ENCODE measurements at regions not wholly inside any gene's neighbourhood (a gene's known extent, or its start where the extent isn't known, plus 50 kb on each side); places are given as distances from the start of the nearest gene placed in this dataset.

GRCh38 chr12:28887461-28887990 is 261.6 kb upstream of the FAR2 start:
- no peaks in the 10 kb centered on the region for H3K9me3 ChIP-seq (ENCODE audit: insufficient read depth, low read length, severe bottlenecking)
- H2AFZ ChIP-seq (ENCODE audit: low read depth, low read length): no peak overlapping the region
- H3K27ac ChIP-seq (ENCODE audit: low read length): no peak overlapping the region
- H4K20me1 ChIP-seq (ENCODE audit: insufficient read depth, low read length): no peaks in the 10 kb centered on the region
- no peak overlapping the region for H3K4me3 ChIP-seq (ENCODE audit: low read depth in 1 of 2, low read length in 2 of 2)
- TF ChIP-seq EZH2 (IDR thresholded peaks at IDR 0.05; ENCODE audit: borderline replicate concordance, low read depth, low read length, severe bottlenecking): no peak
- TF ChIP-seq CTCF (IDR thresholded peaks at IDR 0.05; ENCODE audit: borderline replicate concordance, extremely low read depth, low read length, poor library complexity, severe bottlenecking): no peak
- no peaks in the 10 kb centered on the region for H3K27me3 ChIP-seq (ENCODE audit: insufficient read depth, low read length, poor library complexity)
- H3K4me2 ChIP-seq (ENCODE audit: insufficient read depth, low read length): no peak overlapping the region
- ATAC-seq (ENCODE audit: insufficient read depth, low read depth): no peak
- no peak for DNase-seq
- H3K4me1 ChIP-seq (ENCODE audit: insufficient read depth, low read length): no peaks in the 10 kb centered on the region
- no peaks in the 10 kb centered on the region for H3K36me3 ChIP-seq (ENCODE audit: insufficient read depth, low read length)
- no peaks in the 10 kb centered on the region for H3K79me2 ChIP-seq (ENCODE audit: insufficient read depth, low read length)
- no peak overlapping the region for H3K9ac ChIP-seq (ENCODE audit: low read depth, low read length)

- H3K4me2 ChIP-seq (ENCODE audit: insufficient read depth, low read length): no peak overlapping the region
- H2AFZ ChIP-seq (ENCODE audit: low read depth, low read length): no peak overlapping the region
- TF ChIP-seq CTCF (IDR thresholded peaks at IDR 0.05; ENCODE audit: borderline replicate concordance, extremely low read depth, low read length, poor library complexity, severe bottlenecking) (no peak), EZH2 (IDR thresholded peaks at IDR 0.05; ENCODE audit: borderline replicate concordance, low read depth, low read length, severe bottlenecking) (no peak)
- no peak overlapping the region for H3K4me3 ChIP-seq (ENCODE audit: low read depth in 1 of 2, low read length in 2 of 2)
- H3K4me1 ChIP-seq (ENCODE audit: insufficient read depth, low read length): no peaks in the 10 kb centered on the region
- no peak overlapping the region for H3K9ac ChIP-seq (ENCODE audit: low read depth, low read length)
- DNase-seq: no peak
- no peaks in the 10 kb centered on the region for H4K20me1 ChIP-seq (ENCODE audit: insufficient read depth, low read length)
- H3K36me3 ChIP-seq (ENCODE audit: insufficient read depth, low read length): no peaks in the 10 kb centered on the region
- H3K9me3 ChIP-seq (ENCODE audit: insufficient read depth, low read length, severe bottlenecking): no peaks in the 10 kb centered on the region
- no peaks in the 10 kb centered on the region for H3K79me2 ChIP-seq (ENCODE audit: insufficient read depth, low read length)
- no peak overlapping the region for H3K27ac ChIP-seq (ENCODE audit: low read length)
- no peak for ATAC-seq (ENCODE audit: insufficient read depth, low read depth)
- H3K27me3 ChIP-seq (ENCODE audit: insufficient read depth, low read length, poor library complexity): no peaks in the 10 kb centered on the region
Observed at GRCh38 chr12:28890664-28891063, 258.4 kb upstream of the FAR2 start.

GRCh38 chr12:28891126-28891525 is 258.0 kb upstream of the FAR2 start:
- Histone ChIP-seq H3K4me2 (ENCODE audit: insufficient read depth, low read length) (no peak overlapping the region), H3K27ac (ENCODE audit: low read length) (no peak overlapping the region), H3K9ac (ENCODE audit: low read depth, low read length) (no peak overlapping the region), H3K4me3 (ENCODE audit: low read depth in 1 of 2, low read length in 2 of 2) (no peak overlapping the region), H3K4me1 (ENCODE audit: insufficient read depth, low read length) (no peaks in the 10 kb centered on the region), H3K79me2 (ENCODE audit: insufficient read depth, low read length) (no peaks in the 10 kb centered on the region), H4K20me1 (ENCODE audit: insufficient read depth, low read length) (no peaks in the 10 kb centered on the region), H3K27me3 (ENCODE audit: insufficient read depth, low read length, poor library complexity) (no peaks in the 10 kb centered on the region), H3K36me3 (ENCODE audit: insufficient read depth, low read length) (no peaks in the 10 kb centered on the region), H3K9me3 (ENCODE audit: insufficient read depth, low read length, severe bottlenecking) (no peaks in the 10 kb centered on the region), H2AFZ (ENCODE audit: low read depth, low read length) (no peak overlapping the region)
- TF ChIP-seq EZH2 (IDR thresholded peaks at IDR 0.05; ENCODE audit: borderline replicate concordance, low read depth, low read length, severe bottlenecking): no peak
- DNase-seq: no peak
- no peak for ATAC-seq (ENCODE audit: insufficient read depth, low read depth)

- Histone ChIP-seq H3K9me3 (ENCODE audit: insufficient read depth, low read length, severe bottlenecking) (no peaks in the 10 kb centered on the region), H2AFZ (ENCODE audit: low read depth, low read length) (no peak overlapping the region), H3K4me1 (ENCODE audit: insufficient read depth, low read length) (no peaks in the 10 kb centered on the region), H3K27me3 (ENCODE audit: insufficient read depth, low read length, poor library complexity) (no peaks in the 10 kb centered on the region), H3K79me2 (ENCODE audit: insufficient read depth, low read length) (no peaks in the 10 kb centered on the region), H3K27ac (ENCODE audit: low read length) (no peak overlapping the region), H4K20me1 (ENCODE audit: insufficient read depth, low read length) (no peaks in the 10 kb centered on the region), H3K36me3 (ENCODE audit: insufficient read depth, low read length) (no peaks in the 10 kb centered on the region), H3K9ac (ENCODE audit: low read depth, low read length) (no peak overlapping the region), H3K4me3 (ENCODE audit: low read depth in 1 of 2, low read length in 2 of 2) (no peak overlapping the region), H3K4me2 (ENCODE audit: insufficient read depth, low read length) (no peak overlapping the region)
- TF ChIP-seq EZH2 (IDR thresholded peaks at IDR 0.05; ENCODE audit: borderline replicate concordance, low read depth, low read length, severe bottlenecking) (no peak), CTCF (IDR thresholded peaks at IDR 0.05; ENCODE audit: borderline replicate concordance, extremely low read depth, low read length, poor library complexity, severe bottlenecking) (no peak)
- no peak for ATAC-seq (ENCODE audit: insufficient read depth, low read depth)
- no peak for DNase-seq
Observed at GRCh38 chr12:28893365-28893764, 255.7 kb upstream of the FAR2 start.
